CD4-positive, alpha-beta T cell (primary cell): ENCODE measurements at regions not wholly inside any gene's neighbourhood (a gene's known extent, or its start where the extent isn't known, plus 50 kb on each side); places are given as distances from the start of the nearest gene placed in this dataset.

ENCODE experiments used
- ATAC-seq: fragments of 200-7000 bp; cut with Tn5 transposase; one replicate; pipeline ENCODE4 v1.10.0; 2022; ENCODE audit warnings: mild to moderate bottlenecking; ENCODE audit not compliant: poor library complexity
- CTCF ChIA-PET: fragments of 350-600 bp; sonication (Branson Sonifier 250); formaldehyde crosslinking; loops from one replicate; lab custom pipeline; 2021; ENCODE audit warnings: antibody characterized with exemption, inconsistent platforms; lab: Charles Lee
- POLR2A ChIA-PET: fragments of 350-600 bp; sonication (Branson Sonifier 250); formaldehyde crosslinking; loops from one replicate; lab custom pipeline; 2021; ENCODE audit warnings: antibody characterized with exemption, inconsistent platforms; lab: Charles Lee
- DNase-seq, 14 experiments: peaks; one replicate each; pipeline ENCODE4 v3.0.0-alpha.2; 2013 to 2020; ENCODE audit warnings: mixed read lengths in 2 of 14
- H3K27ac ChIP-seq, 2 donors: one replicate each; pipeline versions ENCODE4 v1.5.1 to v1.7.0; 2013; ENCODE audit warnings: low read length in 2 of 2, low read depth in 1 of 2, mild to moderate bottlenecking in 1 of 2
- H3K27me3 ChIP-seq, 2 experiments: 1 replicate in 1 of 2; 2 replicates in 1 of 2; pipeline versions ENCODE4 v1.6.1 to v1.7.0; 2013; ENCODE audit warnings: low read length in 2 of 2, control low read depth in 1 of 2, mild to moderate bottlenecking in 1 of 2, moderate library complexity in 1 of 2; ENCODE audit not compliant: insufficient read depth in 2 of 2, control insufficient read depth in 1 of 2
- H3K36me3 ChIP-seq: one replicate; pipeline ENCODE4 v1.6.1; 2013; ENCODE audit warnings: low read length, control low read depth; ENCODE audit not compliant: insufficient read depth
- H3K4me1 ChIP-seq: one replicate; pipeline ENCODE4 v1.6.1; 2013; ENCODE audit warnings: low read length, control low read depth; ENCODE audit not compliant: insufficient read depth
- H3K4me3 ChIP-seq: one replicate; pipeline ENCODE4 v1.5.1; 2013; ENCODE audit warnings: mild to moderate bottlenecking, low read length, moderate library complexity
- H3K9me3 ChIP-seq, 2 experiments: 1 replicate in 1 of 2; 2 replicates in 1 of 2; pipeline versions ENCODE4 v1.6.1 to v1.7.0; 2013; ENCODE audit warnings: low read length in 2 of 2, mild to moderate bottlenecking in 2 of 2, control low read depth in 1 of 2, moderate library complexity in 1 of 2; ENCODE audit not compliant: control insufficient read depth in 1 of 2, insufficient read depth in 1 of 2
- H3K27ac Mint-ChIP-seq: one replicate; pipeline ENCODE4 v1.8.0; 2020; ENCODE audit warnings: mixed read lengths
- H3K27me3 Mint-ChIP-seq: one replicate; pipeline ENCODE4 v1.8.0; 2021; ENCODE audit warnings: mixed read lengths
- H3K36me3 Mint-ChIP-seq: one replicate; pipeline ENCODE4 v1.8.0; 2021; ENCODE audit warnings: low read depth, mixed read lengths
- H3K4me1 Mint-ChIP-seq: one replicate; pipeline ENCODE4 v1.8.0; 2021; ENCODE audit warnings: low read depth, mixed read lengths
- H3K4me3 Mint-ChIP-seq: one replicate; pipeline ENCODE4 v1.8.0; 2020; ENCODE audit warnings: mild to moderate bottlenecking, mixed read lengths
- H3K9me3 Mint-ChIP-seq: one replicate; pipeline ENCODE4 v1.8.0; 2020; ENCODE audit warnings: mixed read lengths
- CTCF ChIP-seq: fragments of 200-600 bp; IDR thresholded peaks from one replicate; pipeline ENCODE4 v1.8.0; 2022; ENCODE audit warnings: antibody characterized with exemption, mild to moderate bottlenecking
- intact Hi-C, 2 experiments: fragments of 100-400 bp; cut with DNase I in 1 of 2; cut with micrococcal nuclease in 1 of 2; formaldehyde crosslinking; loops; one replicate each; pipeline versions ENCODE4 v1.15.1 to v1.9.0; 2023 to 2025; cut with DNase I, micrococcal nuclease

- Histone ChIP-seq H3K9me3 (no peaks in the 10 kb centered on the region), H3K36me3 (no peaks in the 10 kb centered on the region), H3K4me1 (peaks cover 3% of the 10 kb centered on the region), H3K27me3 (no peaks in the 10 kb centered on the region), H3K4me3 (no peak overlapping the region), H3K27ac (no peak overlapping the region)
- ATAC-seq, result no peak
- TF ChIP-seq CTCF, result no peak
- H3K9me3 Mint-ChIP-seq, result no peaks in the 10 kb centered on the region
- H3K4me3 Mint-ChIP-seq, result no peak overlapping the region
- DNase-seq, result no peak
- no peaks in the 10 kb centered on the region for H3K27me3 Mint-ChIP-seq
- intact Hi-C loops, result no loop called here
- no peaks in the 10 kb centered on the region for H3K36me3 Mint-ChIP-seq
- ChIA-PET CTCF (no interaction called here), POLR2A (no interaction called here)
- peaks cover 14% of the 10 kb centered on the region for H3K4me1 Mint-ChIP-seq
- no peak overlapping the region for H3K27ac Mint-ChIP-seq
Observed at GRCh38 chr15:63451671-63452315, 52.6 kb upstream of the USP3 start.

GRCh38 chr15:63452552-63453136 is 51.7 kb upstream of the USP3 start:
- CTCF ChIA-PET, result no interaction called here
- no peak overlapping the region for H3K27ac Mint-ChIP-seq
- no peaks in the 10 kb centered on the region for H3K27me3 Mint-ChIP-seq

GRCh38 chr15:63453186-63453905 is 51.0 kb upstream of the USP3 start:
- intact Hi-C loops, result no loop called here
- DNase-seq, result no peak
- H3K27ac ChIP-seq, result no peak overlapping the region
- H3K4me3 ChIP-seq, result no peak overlapping the region
- Mint-ChIP-seq H3K4me1 (peaks cover 12% of the 10 kb centered on the region), H3K36me3 (no peaks in the 10 kb centered on the region), H3K4me3 (no peak overlapping the region), H3K27ac (no peak overlapping the region), H3K27me3 (no peaks in the 10 kb centered on the region), H3K9me3 (no peaks in the 10 kb centered on the region)
- H3K36me3 ChIP-seq, result no peaks in the 10 kb centered on the region
- POLR2A ChIA-PET, result interaction anchor here (0.9 kb wide), 1 partner anchor 16 kb away, joined by 3 read pairs; no protein-coding TSS in a partner anchor
- TF ChIP-seq CTCF, result no peak
- no peak for ATAC-seq
- H3K4me1 ChIP-seq, result no peaks in the 10 kb centered on the region
- CTCF ChIA-PET, result no interaction called here
- no peaks in the 10 kb centered on the region for H3K27me3 ChIP-seq
- H3K9me3 ChIP-seq, result no peaks in the 10 kb centered on the region

More at GRCh38 chr15:63452552-63453136, 51.7 kb upstream of the USP3 start:
- H3K9me3 ChIP-seq, result no peaks in the 10 kb centered on the region
- no peaks in the 10 kb centered on the region for H3K36me3 Mint-ChIP-seq
- ATAC-seq (no peak), DNase-seq (no peak)
- H3K4me1 ChIP-seq, result no peaks in the 10 kb centered on the region
- H3K9me3 Mint-ChIP-seq, result no peaks in the 10 kb centered on the region
- no peak overlapping the region for H3K4me3 Mint-ChIP-seq
- no peak overlapping the region for H3K4me3 ChIP-seq
- POLR2A ChIA-PET, result interaction anchor here (0.9 kb wide), 1 partner anchor 16 kb away, joined by 3 read pairs; no protein-coding TSS in a partner anchor
- H3K4me1 Mint-ChIP-seq, result peaks cover 12% of the 10 kb centered on the region
- no peak overlapping the region for H3K27ac ChIP-seq
- H3K27me3 ChIP-seq, result no peaks in the 10 kb centered on the region
- no peak for TF ChIP-seq CTCF
- intact Hi-C loops, result no loop called here
- H3K36me3 ChIP-seq, result no peaks in the 10 kb centered on the region
